Astrocyte (in vitro differentiated cells and primary cell): ENCODE measurements at regions not wholly inside any gene's neighbourhood (a gene's known extent, or its start where the extent isn't known, plus 50 kb on each side); places are given as distances from the start of the nearest gene placed in this dataset.

Experiments used
- EZH2 ChIP-seq: IDR thresholded peaks from 2 replicates; pipeline ENCODE4 v1.6.1; 2012; ENCODE audit warnings: mild to moderate bottlenecking, low read length, inconsistent platforms; ENCODE audit not compliant: insufficient read depth
- TF ChIP-seq, protein P1 (sequence below): IDR thresholded peaks from 2 replicates; pipeline ENCODE4 v1.5.1; 2011; ENCODE audit warnings: low read depth, mild to moderate bottlenecking, inconsistent platforms, low read length, moderate library complexity; ENCODE audit not compliant: insufficient read depth

DNA sequence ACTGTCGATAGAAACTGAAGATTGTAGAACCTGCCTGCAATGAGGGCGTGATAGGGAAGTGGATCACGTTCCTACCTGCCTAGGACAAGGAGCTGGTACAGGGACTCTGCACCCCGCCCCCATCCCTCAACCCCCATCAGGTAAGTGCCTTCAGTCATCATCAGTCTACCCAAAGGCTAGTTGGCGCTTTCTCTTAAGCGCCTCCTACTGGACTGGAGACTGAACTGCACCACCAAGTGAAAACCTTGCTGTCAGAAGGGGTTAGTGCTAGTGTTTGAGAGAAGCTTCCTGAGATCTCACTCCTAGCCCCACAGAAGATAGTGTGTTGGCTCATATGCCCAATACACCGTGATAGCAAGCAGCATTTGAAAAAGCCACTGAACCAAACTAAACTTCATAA is 706.5 kb upstream of the MAN1A1 start:
- TF ChIP-seq, protein P1, sequence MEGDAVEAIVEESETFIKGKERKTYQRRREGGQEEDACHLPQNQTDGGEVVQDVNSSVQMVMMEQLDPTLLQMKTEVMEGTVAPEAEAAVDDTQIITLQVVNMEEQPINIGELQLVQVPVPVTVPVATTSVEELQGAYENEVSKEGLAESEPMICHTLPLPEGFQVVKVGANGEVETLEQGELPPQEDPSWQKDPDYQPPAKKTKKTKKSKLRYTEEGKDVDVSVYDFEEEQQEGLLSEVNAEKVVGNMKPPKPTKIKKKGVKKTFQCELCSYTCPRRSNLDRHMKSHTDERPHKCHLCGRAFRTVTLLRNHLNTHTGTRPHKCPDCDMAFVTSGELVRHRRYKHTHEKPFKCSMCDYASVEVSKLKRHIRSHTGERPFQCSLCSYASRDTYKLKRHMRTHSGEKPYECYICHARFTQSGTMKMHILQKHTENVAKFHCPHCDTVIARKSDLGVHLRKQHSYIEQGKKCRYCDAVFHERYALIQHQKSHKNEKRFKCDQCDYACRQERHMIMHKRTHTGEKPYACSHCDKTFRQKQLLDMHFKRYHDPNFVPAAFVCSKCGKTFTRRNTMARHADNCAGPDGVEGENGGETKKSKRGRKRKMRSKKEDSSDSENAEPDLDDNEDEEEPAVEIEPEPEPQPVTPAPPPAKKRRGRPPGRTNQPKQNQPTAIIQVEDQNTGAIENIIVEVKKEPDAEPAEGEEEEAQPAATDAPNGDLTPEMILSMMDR = no peak
- TF ChIP-seq EZH2 = no peak
